GM18951 (cell line): ENCODE measurements at regions not wholly inside any gene's neighbourhood (a gene's known extent, or its start where the extent isn't known, plus 50 kb on each side); places are given as distances from the start of the nearest gene placed in this dataset.
"Not testable (repeated sequence)": the region's sequence is repeated elsewhere in the genome, so short reads cannot be mapped to it uniquely, and the experiment has no call there.

Source experiments
- POLR2A ChIP-seq: IDR thresholded peaks from 4 replicates; pipeline ENCODE4 v1.6.1; 2011; ENCODE audit warnings: mild to moderate bottlenecking; ENCODE audit not compliant: insufficient read length, insufficient read depth; ENCODE audit errors: extremely low read depth
- in situ Hi-C: fragments of 300-500 bp; cut with MboI; formaldehyde crosslinking; loops from one replicate; pipeline ENCODE4 v1.12.0; 2022; ENCODE audit warnings: low sequenced_read_pairs, mixed read lengths, inconsistent platforms; ENCODE audit not compliant: unreplicated experiment

GRCh38 chr5:15285901-15286583, 213.9 kb upstream of the FBXL7 start:
- TF ChIP-seq POLR2A, result no peak

GRCh38 chr5:15284706-15285105, 215.3 kb upstream of the FBXL7 start:
- no peak for TF ChIP-seq POLR2A
- in situ Hi-C loops, result no loop called here

More at GRCh38 chr5:15285901-15286583, 213.9 kb upstream of the FBXL7 start:
- in situ Hi-C loops, result no loop called here

GRCh38 chr5:15283076-15283475, 216.9 kb upstream of the FBXL7 start:
- in situ Hi-C loops, result no loop called here
- TF ChIP-seq POLR2A, result no peak

GRCh38 chr5:15282611-15283010, 217.4 kb upstream of the FBXL7 start:
- in situ Hi-C loops, result no loop called here

GRCh38 chr5:15271596-15271995, 228.4 kb upstream of the FBXL7 start:
- in situ Hi-C loops, result not testable (repeated sequence)

More at GRCh38 chr5:15282611-15283010, 217.4 kb upstream of the FBXL7 start:
- TF ChIP-seq POLR2A, result no peak

- in situ Hi-C loops, result no loop called here
- no peak for TF ChIP-seq POLR2A
These were observed 232.0 kb upstream of the FBXL7 start for GRCh38 chr5:15267966-15268365.

- in situ Hi-C loops, result no loop called here
- no peak for TF ChIP-seq POLR2A
These were observed 233.1 kb upstream of the FBXL7 start for GRCh38 chr5:15266841-15267240.

GRCh38 chr5:15266229-15266628, 233.8 kb upstream of the FBXL7 start:
- TF ChIP-seq POLR2A, result no peak
- in situ Hi-C loops, result no loop called here

- in situ Hi-C loops, result no loop called here
- no peak for TF ChIP-seq POLR2A
These were observed 236.0 kb upstream of the FBXL7 start for GRCh38 chr5:15263942-15264341.

GRCh38 chr5:15263406-15263805, 236.6 kb upstream of the FBXL7 start:
- in situ Hi-C loops, result no loop called here
- TF ChIP-seq POLR2A, result no peak

- in situ Hi-C loops, result no loop called here
- TF ChIP-seq POLR2A, result no peak
These were observed 238.5 kb upstream of the FBXL7 start for GRCh38 chr5:15261269-15261995.

GRCh38 chr5:15260356-15261268, 239.4 kb upstream of the FBXL7 start:
- in situ Hi-C loops, result no loop called here
- no peak for TF ChIP-seq POLR2A

GRCh38 chr5:15256485-15256884, 243.5 kb upstream of the FBXL7 start:
- in situ Hi-C loops, result no loop called here
- TF ChIP-seq POLR2A, result no peak

GRCh38 chr5:15255576-15255975, 244.4 kb upstream of the FBXL7 start:
- in situ Hi-C loops, result no loop called here
- no peak for TF ChIP-seq POLR2A

GRCh38 chr5:15254607-15255006, 245.4 kb upstream of the FBXL7 start:
- no peak for TF ChIP-seq POLR2A
- in situ Hi-C loops, result no loop called here
